ENCODE measurements at regions not wholly inside any gene's neighbourhood (a gene's known extent, or its start where the extent isn't known, plus 50 kb on each side); places are given as distances from the start of the nearest gene placed in this dataset.
"Not testable (repeated sequence)": the region's sequence is repeated elsewhere in the genome, so short reads cannot be mapped to it uniquely, and the experiment has no call there.

DNA sequence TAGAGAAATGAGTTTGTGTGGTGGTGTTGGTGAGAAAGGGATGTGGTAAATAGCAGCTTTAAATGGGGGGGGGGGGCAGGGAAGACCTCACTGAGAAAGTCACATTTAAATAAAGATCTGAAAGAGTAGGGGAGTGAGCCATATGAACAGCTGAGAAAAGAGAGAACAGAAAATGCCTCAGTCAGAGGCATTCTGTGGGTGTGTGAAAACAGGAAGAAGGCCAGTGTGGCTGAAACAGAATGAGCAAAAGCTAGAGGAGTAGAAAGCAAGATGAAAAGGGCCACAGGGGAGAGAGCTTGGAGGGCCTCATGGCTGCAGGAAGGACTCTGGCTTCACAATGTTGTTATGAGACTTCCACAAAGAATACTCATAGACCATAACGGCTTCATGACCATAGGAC lies 783.3 kb downstream of the ZPLD1 start:
- Histone ChIP-seq H3K27ac (ENCODE audit: low read depth, low read length) (no peak overlapping the region), H3K36me3 (ENCODE audit: control insufficient read depth in 3 of 3, insufficient read depth in 3 of 3, low read length in 3 of 3) (no peaks in the 10 kb centered on the region), H3K27me3 (ENCODE audit: control insufficient read depth in 3 of 3, insufficient read depth in 3 of 3, low read length in 3 of 3) (no peaks in the 10 kb centered on the region), H3K9me3 (ENCODE audit: control insufficient read depth in 3 of 3, low read length in 3 of 3) (no peaks in the 10 kb centered on the region), H3K4me1 (ENCODE audit: control insufficient read depth in 3 of 3, insufficient read depth in 3 of 3, low read length in 3 of 3) (no peaks in the 10 kb centered on the region), H3K9ac (ENCODE audit: low read depth in 1 of 3, low read length in 3 of 3) (no peak overlapping the region), H3K4me3 (ENCODE audit: low read length in 3 of 3) (no peak overlapping the region)

DNA sequence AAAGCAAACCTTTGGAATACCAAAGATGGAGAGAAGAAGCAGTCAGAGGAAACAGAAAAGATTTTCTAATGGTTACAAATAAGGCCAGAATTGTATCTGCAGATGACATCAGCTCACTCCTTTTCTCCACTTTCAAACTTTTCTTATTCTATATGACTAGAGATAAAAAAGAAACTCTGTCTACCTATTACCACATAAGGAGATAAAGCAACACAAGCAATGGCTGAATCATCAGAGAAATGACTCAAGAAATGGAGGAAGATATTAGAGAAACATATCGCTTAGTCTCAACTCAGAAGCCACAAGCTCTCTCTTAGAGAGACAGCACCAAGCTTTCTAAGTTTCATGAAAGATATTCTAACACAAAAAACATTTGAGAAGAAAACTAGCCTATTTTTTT lies 784.0 kb downstream of the ZPLD1 start:
- H3K9ac ChIP-seq (ENCODE audit: low read depth in 1 of 3, low read length in 3 of 3), result no peak overlapping the region
- no peak overlapping the region for H3K4me3 ChIP-seq (ENCODE audit: low read length in 3 of 3)
- H3K4me1 ChIP-seq (ENCODE audit: control insufficient read depth in 3 of 3, insufficient read depth in 3 of 3, low read length in 3 of 3), result no peaks in the 10 kb centered on the region
- no peaks in the 10 kb centered on the region for H3K9me3 ChIP-seq (ENCODE audit: control insufficient read depth in 3 of 3, low read length in 3 of 3)
- no peaks in the 10 kb centered on the region for H3K27me3 ChIP-seq (ENCODE audit: control insufficient read depth in 3 of 3, insufficient read depth in 3 of 3, low read length in 3 of 3)
- no peaks in the 10 kb centered on the region for H3K36me3 ChIP-seq (ENCODE audit: control insufficient read depth in 3 of 3, insufficient read depth in 3 of 3, low read length in 3 of 3)
- no peak overlapping the region for H3K27ac ChIP-seq (ENCODE audit: low read depth, low read length)

DNA sequence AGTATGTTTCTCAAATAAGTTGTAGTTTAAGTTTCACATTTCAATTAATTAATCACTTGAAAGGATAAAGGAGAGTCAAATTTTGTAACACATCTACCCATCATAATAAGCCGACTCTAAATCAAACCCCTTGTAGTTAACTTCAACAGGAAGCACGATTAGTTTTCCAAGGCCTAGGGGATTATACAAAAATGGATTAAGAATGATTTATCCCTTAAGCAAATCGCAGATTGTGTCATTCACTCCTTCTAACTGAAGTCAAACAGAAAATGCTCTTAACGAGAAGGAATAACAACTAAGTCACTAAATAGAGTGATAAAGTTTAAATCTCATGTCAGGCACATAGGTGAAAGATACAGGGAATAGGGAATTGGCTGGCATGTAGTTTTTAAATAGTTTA lies 792.8 kb downstream of the ZPLD1 start:
- Histone ChIP-seq H3K36me3 (ENCODE audit: control insufficient read depth in 3 of 3, insufficient read depth in 3 of 3, low read length in 3 of 3) (no peaks in the 10 kb centered on the region), H3K4me3 (ENCODE audit: low read length in 3 of 3) (no peak overlapping the region), H3K9ac (ENCODE audit: low read depth in 1 of 3, low read length in 3 of 3) (no peak overlapping the region), H3K4me1 (ENCODE audit: control insufficient read depth in 3 of 3, insufficient read depth in 3 of 3, low read length in 3 of 3) (no peaks in the 10 kb centered on the region), H3K27ac (ENCODE audit: low read depth, low read length) (no peak overlapping the region), H3K27me3 (ENCODE audit: control insufficient read depth in 3 of 3, insufficient read depth in 3 of 3, low read length in 3 of 3) (no peaks in the 10 kb centered on the region), H3K9me3 (ENCODE audit: control insufficient read depth in 3 of 3, low read length in 3 of 3) (no peaks in the 10 kb centered on the region)

DNA sequence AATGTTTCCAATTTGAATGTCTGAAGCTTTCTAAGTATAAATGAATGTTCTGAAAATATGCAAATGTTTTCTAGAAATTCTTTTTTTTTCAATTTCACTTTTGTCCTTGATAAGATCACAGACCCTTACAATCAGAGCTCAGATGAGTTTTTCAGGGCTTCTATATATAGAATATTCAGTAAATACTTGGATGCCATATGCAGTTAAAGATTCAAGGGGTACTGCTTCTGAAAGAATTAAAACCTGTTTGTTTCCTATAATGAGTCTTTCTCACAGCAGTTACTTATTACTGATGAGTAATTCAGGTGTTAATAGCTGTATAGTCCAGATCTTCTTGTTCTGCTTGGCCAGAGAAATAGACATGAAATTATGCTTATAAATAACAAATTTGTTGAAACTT lies 812.6 kb downstream of the ZPLD1 start:
- Histone ChIP-seq H3K36me3 (ENCODE audit: control insufficient read depth in 3 of 3, insufficient read depth in 3 of 3, low read length in 3 of 3) (no peaks in the 10 kb centered on the region), H3K27me3 (ENCODE audit: control insufficient read depth in 3 of 3, insufficient read depth in 3 of 3, low read length in 3 of 3) (no peaks in the 10 kb centered on the region), H3K27ac (ENCODE audit: low read depth, low read length) (no peak overlapping the region), H3K4me1 (ENCODE audit: control insufficient read depth in 3 of 3, insufficient read depth in 3 of 3, low read length in 3 of 3) (no peaks in the 10 kb centered on the region), H3K4me3 (ENCODE audit: low read length in 3 of 3) (no peak overlapping the region), H3K9me3 (ENCODE audit: control insufficient read depth in 3 of 3, low read length in 3 of 3) (no peaks in the 10 kb centered on the region), H3K9ac (ENCODE audit: low read depth in 1 of 3, low read length in 3 of 3) (no peak overlapping the region)

DNA sequence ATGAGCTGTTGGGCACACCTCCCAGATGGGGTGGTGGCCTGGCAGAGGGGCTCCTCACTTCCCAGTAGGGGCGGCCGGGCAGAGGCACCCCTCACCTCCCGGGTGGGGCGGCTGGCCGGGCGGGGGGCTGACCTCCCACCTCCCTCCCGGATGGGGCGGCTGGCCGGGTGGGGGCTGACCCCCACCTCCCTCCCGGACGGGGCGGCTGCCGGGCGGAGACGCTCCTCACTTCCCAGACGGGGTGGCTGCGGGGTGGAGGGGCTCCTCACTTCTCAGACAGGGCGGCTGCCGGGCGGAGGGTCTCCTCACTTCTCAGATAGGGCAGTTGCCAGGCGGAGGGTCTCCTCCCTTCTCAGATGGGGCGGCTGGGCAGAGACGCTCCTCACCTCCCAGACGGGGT lies 820.0 kb downstream of the ZPLD1 start:
- not testable (repeated sequence) for H3K27ac ChIP-seq (ENCODE audit: low read depth, low read length)

DNA sequence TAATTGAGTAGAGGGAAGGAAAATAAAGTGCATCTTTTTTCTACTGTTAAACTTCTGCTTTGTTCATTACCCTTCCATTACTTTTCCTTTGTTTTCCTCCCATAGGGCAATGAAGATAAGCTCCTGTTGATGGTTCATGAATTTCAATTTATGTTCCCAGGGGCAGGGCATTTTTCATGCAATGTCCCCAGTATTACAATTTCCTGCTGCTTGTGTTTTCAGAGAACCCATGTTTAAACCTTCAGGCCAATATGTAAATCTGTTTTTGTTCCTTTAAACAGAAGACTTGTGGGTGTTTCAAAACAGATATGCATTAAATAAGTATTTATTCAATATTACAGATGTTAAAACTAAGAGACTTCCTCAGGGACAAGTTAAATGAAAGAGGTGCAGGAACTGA lies 834.5 kb downstream of the ZPLD1 start:
- no peaks in the 10 kb centered on the region for H3K9me3 ChIP-seq (ENCODE audit: control insufficient read depth in 3 of 3, low read length in 3 of 3)
- no peak overlapping the region for H3K27ac ChIP-seq (ENCODE audit: low read depth, low read length)
- H3K4me3 ChIP-seq (ENCODE audit: low read length in 3 of 3), result no peak overlapping the region
- H3K4me1 ChIP-seq (ENCODE audit: control insufficient read depth in 3 of 3, insufficient read depth in 3 of 3, low read length in 3 of 3), result no peaks in the 10 kb centered on the region
- H3K9ac ChIP-seq (ENCODE audit: low read depth in 1 of 3, low read length in 3 of 3), result no peak overlapping the region
- no peaks in the 10 kb centered on the region for H3K36me3 ChIP-seq (ENCODE audit: control insufficient read depth in 3 of 3, insufficient read depth in 3 of 3, low read length in 3 of 3)
- no peaks in the 10 kb centered on the region for H3K27me3 ChIP-seq (ENCODE audit: control insufficient read depth in 3 of 3, insufficient read depth in 3 of 3, low read length in 3 of 3)

More for the DNA sequence above, 820.0 kb downstream of the ZPLD1 start:
- not testable (repeated sequence) for H3K9me3 ChIP-seq (ENCODE audit: control insufficient read depth in 3 of 3, low read length in 3 of 3); H3K36me3 ChIP-seq (ENCODE audit: control insufficient read depth in 3 of 3, insufficient read depth in 3 of 3, low read length in 3 of 3); H3K27me3 ChIP-seq (ENCODE audit: control insufficient read depth in 3 of 3, insufficient read depth in 3 of 3, low read length in 3 of 3); H3K9ac ChIP-seq (ENCODE audit: low read depth in 1 of 3, low read length in 3 of 3); H3K4me3 ChIP-seq (ENCODE audit: low read length in 3 of 3); H3K4me1 ChIP-seq (ENCODE audit: control insufficient read depth in 3 of 3, insufficient read depth in 3 of 3, low read length in 3 of 3)

DNA sequence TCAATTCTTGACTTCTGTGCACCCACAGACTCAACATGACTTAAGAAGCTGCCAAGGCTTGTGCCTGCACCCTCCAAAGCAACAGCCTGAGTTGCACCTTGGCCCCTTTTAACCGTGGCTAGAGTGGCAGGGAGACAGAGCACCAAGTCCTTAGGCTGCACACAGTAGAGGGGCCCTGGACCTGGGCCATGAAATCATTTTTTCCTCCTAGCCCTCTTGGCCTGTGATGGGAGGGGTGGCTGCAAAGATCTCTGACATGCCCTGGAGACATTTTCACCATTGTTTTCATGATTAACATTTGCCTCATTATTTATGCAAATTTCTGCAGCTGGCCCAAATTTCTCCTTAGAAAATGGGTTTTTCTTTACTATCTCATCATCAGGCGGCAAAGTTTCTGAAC lies 836.8 kb downstream of the ZPLD1 start:
- H3K36me3 ChIP-seq (ENCODE audit: control insufficient read depth in 3 of 3, insufficient read depth in 3 of 3, low read length in 3 of 3), result no peaks in the 10 kb centered on the region
- no peak overlapping the region for H3K27ac ChIP-seq (ENCODE audit: low read depth, low read length)
- no peak overlapping the region for H3K9ac ChIP-seq (ENCODE audit: low read depth in 1 of 3, low read length in 3 of 3)
- H3K9me3 ChIP-seq (ENCODE audit: control insufficient read depth in 3 of 3, low read length in 3 of 3), result no peaks in the 10 kb centered on the region
- H3K4me3 ChIP-seq (ENCODE audit: low read length in 3 of 3), result no peak overlapping the region
- no peaks in the 10 kb centered on the region for H3K27me3 ChIP-seq (ENCODE audit: control insufficient read depth in 3 of 3, insufficient read depth in 3 of 3, low read length in 3 of 3)
- H3K4me1 ChIP-seq (ENCODE audit: control insufficient read depth in 3 of 3, insufficient read depth in 3 of 3, low read length in 3 of 3), result no peaks in the 10 kb centered on the region

DNA sequence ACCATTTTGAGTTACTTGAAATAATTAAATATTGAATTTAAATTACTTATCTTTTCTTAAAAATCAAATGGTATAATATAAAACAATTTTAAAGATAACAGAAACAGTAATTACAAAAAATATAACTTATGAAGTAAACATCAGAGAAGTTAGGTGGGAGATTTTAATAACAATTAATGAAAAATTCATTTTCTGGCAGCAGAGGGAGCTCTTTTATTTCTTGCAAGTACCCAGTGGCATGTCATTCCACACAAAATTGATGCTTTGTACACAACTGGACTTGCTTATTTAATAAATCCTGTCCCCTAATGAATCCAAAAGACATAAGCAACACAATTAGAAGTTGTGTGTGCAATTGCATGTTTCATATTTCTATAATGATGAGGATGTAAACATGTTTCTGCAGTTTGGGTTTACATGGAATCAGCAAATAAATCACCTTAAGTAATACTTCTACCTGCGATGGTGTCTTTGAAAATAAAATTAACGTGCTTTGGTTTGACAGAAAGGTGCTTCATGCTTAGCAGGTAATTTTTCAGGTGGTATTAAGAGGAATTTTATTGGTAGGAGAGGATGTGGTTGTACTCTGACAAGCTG lies 861.3 kb downstream of the ZPLD1 start:
- no peaks in the 10 kb centered on the region for H3K36me3 ChIP-seq (ENCODE audit: control insufficient read depth in 3 of 3, insufficient read depth in 3 of 3, low read length in 3 of 3)
- no peak overlapping the region for H3K27ac ChIP-seq (ENCODE audit: low read depth, low read length)
- no peak overlapping the region for H3K4me3 ChIP-seq (ENCODE audit: low read length in 3 of 3)
- H3K4me1 ChIP-seq (ENCODE audit: control insufficient read depth in 3 of 3, insufficient read depth in 3 of 3, low read length in 3 of 3), result no peaks in the 10 kb centered on the region
- H3K9me3 ChIP-seq (ENCODE audit: control insufficient read depth in 3 of 3, low read length in 3 of 3), result no peaks in the 10 kb centered on the region
- no peak overlapping the region for H3K9ac ChIP-seq (ENCODE audit: low read depth in 1 of 3, low read length in 3 of 3)
- no peaks in the 10 kb centered on the region for H3K27me3 ChIP-seq (ENCODE audit: control insufficient read depth in 3 of 3, insufficient read depth in 3 of 3, low read length in 3 of 3)

DNA sequence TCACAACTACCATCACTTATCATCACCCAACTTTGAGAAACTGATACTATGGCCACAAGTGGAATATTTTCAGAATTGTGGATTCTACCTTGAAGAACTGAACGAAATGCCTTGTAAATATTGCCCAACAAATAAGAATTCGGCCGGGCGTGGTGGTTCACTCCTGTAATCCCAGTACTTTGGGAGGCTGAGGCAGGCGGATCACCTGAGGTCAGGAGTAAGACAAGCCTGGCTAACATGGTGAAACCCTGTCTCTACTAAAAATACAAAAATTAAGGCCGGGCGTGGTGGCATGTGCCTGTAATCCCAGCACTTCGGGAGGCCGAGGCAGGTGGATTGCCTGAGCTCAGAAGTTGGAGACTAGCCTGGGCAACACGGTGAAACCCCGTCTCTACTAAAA lies 862.7 kb downstream of the ZPLD1 start:
- H3K36me3 ChIP-seq (ENCODE audit: control insufficient read depth in 3 of 3, insufficient read depth in 3 of 3, low read length in 3 of 3); H3K4me1 ChIP-seq (ENCODE audit: control insufficient read depth in 3 of 3, insufficient read depth in 3 of 3, low read length in 3 of 3); H3K4me3 ChIP-seq (ENCODE audit: low read length in 3 of 3); H3K9me3 ChIP-seq (ENCODE audit: control insufficient read depth in 3 of 3, low read length in 3 of 3); H3K27ac ChIP-seq (ENCODE audit: low read depth, low read length); H3K9ac ChIP-seq (ENCODE audit: low read depth in 1 of 3, low read length in 3 of 3); H3K27me3 ChIP-seq (ENCODE audit: control insufficient read depth in 3 of 3, insufficient read depth in 3 of 3, low read length in 3 of 3): not testable (repeated sequence)

DNA sequence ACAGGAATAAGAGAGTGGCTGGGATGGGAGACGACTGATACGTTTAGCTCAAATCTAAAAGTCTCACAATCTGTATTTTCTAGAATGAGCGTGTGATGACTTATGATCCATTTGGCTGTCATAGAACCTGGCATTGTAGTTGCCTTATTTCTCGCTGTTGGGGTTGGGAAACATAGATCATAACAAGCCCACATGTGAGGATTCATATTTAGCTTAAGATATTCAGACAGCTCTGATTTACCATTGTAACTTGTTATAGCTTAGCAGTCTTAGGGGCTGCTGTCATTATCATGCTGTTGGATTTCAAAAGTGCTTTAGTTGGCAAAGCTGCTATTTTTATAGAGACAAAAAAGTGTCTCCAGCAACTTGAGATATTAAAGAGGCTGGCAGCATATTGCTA lies 871.3 kb downstream of the ZPLD1 start:
- H3K27ac ChIP-seq (ENCODE audit: low read depth, low read length), result no peak overlapping the region
- H3K4me3 ChIP-seq (ENCODE audit: low read length in 3 of 3), result no peak overlapping the region
- no peak overlapping the region for H3K9ac ChIP-seq (ENCODE audit: low read depth in 1 of 3, low read length in 3 of 3)
- no peaks in the 10 kb centered on the region for H3K4me1 ChIP-seq (ENCODE audit: control insufficient read depth in 3 of 3, insufficient read depth in 3 of 3, low read length in 3 of 3)
- no peaks in the 10 kb centered on the region for H3K9me3 ChIP-seq (ENCODE audit: control insufficient read depth in 3 of 3, low read length in 3 of 3)
- H3K36me3 ChIP-seq (ENCODE audit: control insufficient read depth in 3 of 3, insufficient read depth in 3 of 3, low read length in 3 of 3), result no peaks in the 10 kb centered on the region
- H3K27me3 ChIP-seq (ENCODE audit: control insufficient read depth in 3 of 3, insufficient read depth in 3 of 3, low read length in 3 of 3), result no peaks in the 10 kb centered on the region

DNA sequence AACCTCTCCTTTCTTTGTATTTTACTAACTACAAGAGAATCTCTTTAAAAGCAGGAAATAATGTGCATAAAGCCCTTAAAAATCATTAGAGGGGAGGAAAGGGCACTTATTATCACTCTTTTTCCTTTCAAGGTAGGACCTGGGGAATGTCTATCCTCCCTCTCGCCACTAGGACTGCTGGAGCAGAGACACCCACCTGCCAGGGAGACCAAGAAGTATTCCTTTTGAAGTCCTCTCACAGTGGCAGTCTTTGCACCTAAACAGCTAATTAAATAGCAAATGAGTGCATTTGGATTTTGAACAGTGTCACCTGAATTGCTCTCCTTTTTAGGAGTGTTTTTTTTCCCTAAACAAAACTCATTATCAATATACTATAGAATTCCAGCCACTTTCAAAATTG lies 874.1 kb downstream of the ZPLD1 start:
- no peak overlapping the region for H3K9ac ChIP-seq (ENCODE audit: low read depth in 1 of 3, low read length in 3 of 3)
- no peak overlapping the region for H3K27ac ChIP-seq (ENCODE audit: low read depth, low read length)
- no peaks in the 10 kb centered on the region for H3K36me3 ChIP-seq (ENCODE audit: control insufficient read depth in 3 of 3, insufficient read depth in 3 of 3, low read length in 3 of 3)
- no peaks in the 10 kb centered on the region for H3K9me3 ChIP-seq (ENCODE audit: control insufficient read depth in 3 of 3, low read length in 3 of 3)
- no peaks in the 10 kb centered on the region for H3K27me3 ChIP-seq (ENCODE audit: control insufficient read depth in 3 of 3, insufficient read depth in 3 of 3, low read length in 3 of 3)
- H3K4me3 ChIP-seq (ENCODE audit: low read length in 3 of 3), result no peak overlapping the region
- no peaks in the 10 kb centered on the region for H3K4me1 ChIP-seq (ENCODE audit: control insufficient read depth in 3 of 3, insufficient read depth in 3 of 3, low read length in 3 of 3)

Measured in skeletal muscle tissue (tissue), 3 donors.